Islet precursor cell (in vitro differentiated cells): ENCODE measurements at regions not wholly inside any gene's neighbourhood (a gene's known extent, or its start where the extent isn't known, plus 50 kb on each side); places are given as distances from the start of the nearest gene placed in this dataset.
"Not testable (repeated sequence)": the region's sequence is repeated elsewhere in the genome, so short reads cannot be mapped to it uniquely, and the experiment has no call there.

Experiments used
- DNase-seq: peaks from one replicate; pipeline ENCODE4 v3.0.0-alpha.2; 2018

GRCh38 chr5:3185488-3185887 is 410.1 kb upstream of the IRX1 start:
- no peak for DNase-seq

GRCh38 chr5:3182133-3182876 is 413.3 kb upstream of the IRX1 start:
- DNase-seq = no peak

GRCh38 chr5:3181671-3182070 is 414.0 kb upstream of the IRX1 start:
- DNase-seq = no peak

- no peak for DNase-seq
Measured at GRCh38 chr5:3180636-3181035, 415.0 kb upstream of the IRX1 start.

- peak; percentile 57 for DNase-seq
Measured at GRCh38 chr5:3179220-3179619, 416.4 kb upstream of the IRX1 start.

- DNase-seq = no peak
Measured at GRCh38 chr5:3177338-3177737, 418.3 kb upstream of the IRX1 start.

- DNase-seq = no peak
Measured at GRCh38 chr5:3175416-3175815, 420.2 kb upstream of the IRX1 start.

GRCh38 chr5:3167473-3167872 is 416.0 kb upstream of the IRX2 start:
- DNase-seq = no peak

GRCh38 chr5:3163626-3164025 is 412.1 kb upstream of the IRX2 start:
- no peak for DNase-seq

- DNase-seq = no peak
Measured at GRCh38 chr5:3161672-3162071, 410.2 kb upstream of the IRX2 start.

- DNase-seq = no peak
Measured at GRCh38 chr5:3157214-3157613, 405.7 kb upstream of the IRX2 start.

GRCh38 chr5:3155717-3156116 is 404.2 kb upstream of the IRX2 start:
- no peak for DNase-seq

GRCh38 chr5:3155046-3155445 is 403.6 kb upstream of the IRX2 start:
- peak; percentile 53 for DNase-seq

GRCh38 chr5:3153906-3154305 is 402.4 kb upstream of the IRX2 start:
- DNase-seq = no peak

GRCh38 chr5:3153226-3153858 is 401.9 kb upstream of the IRX2 start:
- no peak for DNase-seq

- no peak for DNase-seq
Measured at GRCh38 chr5:3149899-3150298, 398.4 kb upstream of the IRX2 start.

- not testable (repeated sequence) for DNase-seq
Measured at GRCh38 chr5:3147405-3147804, 395.9 kb upstream of the IRX2 start.

GRCh38 chr5:3145641-3146040 is 394.2 kb upstream of the IRX2 start:
- no peak for DNase-seq

- DNase-seq = no peak
Measured at GRCh38 chr5:3143382-3143781, 391.9 kb upstream of the IRX2 start.

- no peak for DNase-seq
Measured at GRCh38 chr5:3142261-3143027, 391.0 kb upstream of the IRX2 start.

GRCh38 chr5:3140117-3140516 is 388.6 kb upstream of the IRX2 start:
- no peak for DNase-seq

GRCh38 chr5:3139499-3139931 is 388.0 kb upstream of the IRX2 start:
- peak; percentile 91 for DNase-seq

GRCh38 chr5:3131161-3131560 is 379.7 kb upstream of the IRX2 start:
- peak; percentile 22 for DNase-seq

- peak; percentile 2 for DNase-seq
Measured at GRCh38 chr5:3129252-3129651, 377.8 kb upstream of the IRX2 start.
